22Rv1 (cell line): ENCODE measurements at regions not wholly inside any gene's neighbourhood (a gene's known extent, or its start where the extent isn't known, plus 50 kb on each side); places are given as distances from the start of the nearest gene placed in this dataset.

Experiments used
- CTCF ChIP-seq: fragments of 450-650 bp; IDR thresholded peaks from 2 replicates; pipeline ENCODE4 v1.5.1; 2017; ENCODE audit warnings: mild to moderate bottlenecking
- ZFX ChIP-seq: fragments of 450-650 bp; IDR thresholded peaks from 2 replicates; pipeline ENCODE4 v1.6.1; 2017; ENCODE audit warnings: antibody characterized with exemption, borderline replicate concordance

- TF ChIP-seq CTCF (no peak), ZFX (no peak)
Measured at GRCh38 chr12:89893972-89894706, 185.5 kb upstream of the ATP2B1 start.
